Activated CD8-positive, alpha-beta T cell treated with anti-CD3 and anti-CD28 coated beads for 36 hours (primary cell): ENCODE measurements at regions not wholly inside any gene's neighbourhood (a gene's known extent, or its start where the extent isn't known, plus 50 kb on each side); places are given as distances from the start of the nearest gene placed in this dataset.

Experiments
- ATAC-seq: fragments of 200-7000 bp; cut with Tn5 transposase; one replicate; pipeline ENCODE4 v1.10.0; 2021; ENCODE audit warnings: mild to moderate bottlenecking, moderate library complexity
- CTCF ChIA-PET: fragments of 350-600 bp; sonication (Branson Sonifier 250); formaldehyde crosslinking; loops from one replicate; lab custom pipeline; 2021; ENCODE audit warnings: antibody characterized with exemption; lab: Charles Lee
- POLR2A ChIA-PET: fragments of 350-600 bp; sonication (Branson Sonifier 250); formaldehyde crosslinking; loops from one replicate; lab custom pipeline; 2021; ENCODE audit warnings: antibody characterized with exemption; lab: Charles Lee
- DNase-seq: peaks from one replicate; pipeline ENCODE4 v3.0.0-alpha.2; 2020
- H3K27ac Mint-ChIP-seq: one replicate; pipeline ENCODE4 v1.8.0; 2021; ENCODE audit warnings: mild to moderate bottlenecking, mixed read lengths
- H3K27me3 Mint-ChIP-seq: one replicate; pipeline ENCODE4 v1.8.0; 2021; ENCODE audit warnings: mixed read lengths
- H3K36me3 Mint-ChIP-seq: one replicate; pipeline ENCODE4 v1.8.0; 2021; ENCODE audit warnings: low read depth, mixed read lengths
- H3K4me1 Mint-ChIP-seq: one replicate; pipeline ENCODE4 v1.8.0; 2021; ENCODE audit warnings: low read depth, mixed read lengths
- H3K4me3 Mint-ChIP-seq: one replicate; pipeline ENCODE4 v1.8.0; 2021; ENCODE audit warnings: mild to moderate bottlenecking, moderate library complexity, mixed read lengths
- H3K9me3 Mint-ChIP-seq: one replicate; pipeline ENCODE4 v1.8.0; 2021; ENCODE audit warnings: mixed read lengths
- CTCF ChIP-seq: fragments of 200-600 bp; IDR thresholded peaks from one replicate; pipeline ENCODE4 v1.8.0; 2022; ENCODE audit warnings: antibody characterized with exemption, mild to moderate bottlenecking
- intact Hi-C: fragments of 100-400 bp; cut with micrococcal nuclease; formaldehyde crosslinking; loops from one replicate; pipeline ENCODE4 v1.10.0; 2022

GRCh38 chr3:194874206-194874605, 188.5 kb downstream of the FAM43A start:
- CTCF ChIA-PET = interaction anchor here (0.9 kb wide), 1 partner anchor 8 kb away, joined by 3 read pairs; no protein-coding TSS in a partner anchor
- TF ChIP-seq CTCF = no peak
- DNase-seq (no peak), ATAC-seq (no peak)
- Mint-ChIP-seq H3K4me3 (no peak overlapping the region), H3K4me1 (peaks cover 2% of the 10 kb centered on the region), H3K36me3 (no peaks in the 10 kb centered on the region), H3K27ac (no peak overlapping the region), H3K9me3 (no peaks in the 10 kb centered on the region), H3K27me3 (no peaks in the 10 kb centered on the region)
- intact Hi-C loops = no loop called here
- POLR2A ChIA-PET = no interaction called here

GRCh38 chr3:194874783-194875182, 189.1 kb downstream of the FAM43A start:
- TF ChIP-seq CTCF = no peak
- ChIA-PET CTCF (no interaction called here), POLR2A (interaction anchor here (0.6 kb wide), 1 partner anchor 174 kb away, joined by 3 read pairs; no protein-coding TSS in a partner anchor)
- peaks cover 7% of the 10 kb centered on the region for H3K4me1 Mint-ChIP-seq
- intact Hi-C loops = no loop called here
- H3K36me3 Mint-ChIP-seq = no peaks in the 10 kb centered on the region
- ATAC-seq (no peak), DNase-seq (no peak)
- no peaks in the 10 kb centered on the region for H3K27me3 Mint-ChIP-seq
- no peaks in the 10 kb centered on the region for H3K9me3 Mint-ChIP-seq
- H3K27ac Mint-ChIP-seq = no peak overlapping the region
- H3K4me3 Mint-ChIP-seq = no peak overlapping the region

GRCh38 chr3:194875581-194876402, 190.1 kb downstream of the FAM43A start:
- Mint-ChIP-seq H3K27me3 (no peaks in the 10 kb centered on the region), H3K4me1 (peaks cover 10% of the 10 kb centered on the region), H3K36me3 (no peaks in the 10 kb centered on the region), H3K4me3 (no peak overlapping the region), H3K27ac (no peak overlapping the region), H3K9me3 (no peaks in the 10 kb centered on the region)
- no peak for DNase-seq
- TF ChIP-seq CTCF = no peak
- no peak for ATAC-seq
- POLR2A ChIA-PET = interaction anchor here (0.6 kb wide), 1 partner anchor 173 kb away, joined by 3 read pairs; no protein-coding TSS in a partner anchor
- intact Hi-C loops = no loop called here
- CTCF ChIA-PET = no interaction called here

GRCh38 chr3:194876403-194877095, 190.9 kb downstream of the FAM43A start:
- ATAC-seq (no peak), DNase-seq (no peak)
- CTCF ChIA-PET = interaction anchor here (0.7 kb wide), 1 partner anchor 194 kb away, joined by 3 read pairs; no protein-coding TSS in a partner anchor
- Mint-ChIP-seq H3K27me3 (no peaks in the 10 kb centered on the region), H3K4me1 (peaks cover 10% of the 10 kb centered on the region), H3K4me3 (no peak overlapping the region), H3K27ac (no peak overlapping the region), H3K9me3 (no peaks in the 10 kb centered on the region), H3K36me3 (no peaks in the 10 kb centered on the region)
- intact Hi-C loops = no loop called here
- no peak for TF ChIP-seq CTCF
- POLR2A ChIA-PET = interaction anchor here (0.6 kb wide), 1 partner anchor 157 kb away, joined by 3 read pairs; no protein-coding TSS in a partner anchor
